Right hindlimb (tissue), 1 donor: ENCODE measurements at regions not wholly inside any gene's neighbourhood (a gene's known extent, or its start where the extent isn't known, plus 50 kb on each side); places are given as distances from the start of the nearest gene placed in this dataset.

Experiments
- DNase-seq: peaks from one replicate; pipeline ENCODE4 v3.0.0-alpha.2; 2018

DNA sequence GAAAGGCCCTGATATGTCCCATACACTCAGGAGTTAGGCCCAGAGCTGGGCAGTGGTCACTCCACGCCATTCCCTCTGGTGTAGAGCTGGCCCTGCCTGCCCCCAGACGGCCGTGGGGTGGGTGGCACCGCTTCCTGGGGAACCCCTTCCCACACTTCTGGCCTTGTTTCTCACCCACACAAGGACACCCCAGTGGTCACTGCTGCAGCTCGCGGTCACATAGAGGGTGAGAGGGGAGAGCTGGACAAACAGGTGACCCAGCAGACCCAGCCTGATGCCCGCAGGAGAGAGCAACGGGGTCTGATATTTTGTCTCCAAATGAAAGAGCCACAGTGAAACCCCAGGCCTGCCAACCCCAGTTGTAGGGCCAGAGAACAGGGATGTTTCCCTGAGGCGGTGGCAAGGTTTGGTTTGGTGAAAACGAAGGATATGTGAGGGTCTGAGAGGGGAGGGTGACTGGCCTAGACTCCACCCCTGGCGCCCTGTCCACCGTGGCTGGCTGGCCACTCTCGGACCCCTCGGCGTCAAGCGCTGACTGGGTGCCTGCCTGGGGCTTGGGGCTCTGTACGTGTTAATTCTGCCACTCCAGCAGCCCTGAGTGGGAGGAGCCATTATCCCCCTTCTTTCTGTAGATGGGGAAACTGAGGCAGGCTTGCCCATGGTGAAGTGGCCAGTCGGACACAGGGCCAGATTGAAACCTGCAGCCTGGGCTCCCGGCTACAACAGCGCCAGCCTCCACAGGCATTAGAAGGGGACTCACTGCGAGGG lies 71.0 kb upstream of the PPARA start:
- DNase-seq = peak; percentile 10

DNA sequence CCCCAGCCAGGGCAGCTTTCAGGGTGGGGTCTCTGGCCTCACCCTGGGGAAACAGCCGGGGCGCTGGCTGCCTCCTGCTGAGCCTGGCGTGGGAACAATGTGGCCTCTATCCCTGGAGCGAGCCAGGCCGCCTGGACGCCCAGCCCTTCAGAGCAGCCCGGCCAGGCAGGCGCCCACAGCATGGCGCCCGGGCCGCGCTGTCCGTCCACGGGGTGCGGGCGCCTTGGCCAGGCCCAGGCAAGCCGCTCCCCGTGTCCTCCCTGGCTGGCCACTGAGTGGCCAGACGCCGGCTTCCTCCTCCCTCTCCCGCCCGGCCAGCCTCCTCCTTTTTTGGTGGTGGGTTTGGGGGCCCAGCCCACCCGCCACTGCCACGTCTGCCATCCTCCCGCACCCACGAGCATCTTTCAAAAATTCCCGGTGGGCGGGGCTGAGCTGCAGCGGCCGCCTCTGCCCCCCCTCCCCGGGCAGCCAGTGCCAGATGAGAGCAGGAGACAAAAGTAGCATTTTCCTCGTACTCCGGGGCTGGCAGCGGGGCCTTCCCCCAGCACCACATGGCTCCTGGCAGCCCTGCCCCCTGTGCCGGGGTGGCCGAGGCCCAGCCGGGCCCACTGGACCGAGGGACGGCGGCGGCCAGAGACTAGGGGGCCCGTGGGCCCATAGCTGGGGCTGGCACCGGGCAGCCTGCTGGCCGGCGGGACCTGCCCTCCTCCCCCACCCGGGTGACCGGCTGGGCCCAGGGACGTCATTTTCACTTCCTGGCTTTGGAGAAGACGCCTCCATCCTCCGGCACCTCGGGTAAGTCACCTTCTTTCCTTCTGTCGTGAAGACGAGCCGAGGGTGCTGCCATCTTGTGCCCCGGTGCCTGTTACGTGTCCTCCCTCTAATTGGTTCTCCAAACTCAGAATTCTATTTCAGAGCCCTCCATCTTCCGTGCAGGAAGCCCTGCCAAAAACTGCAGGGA lies 70.2 kb upstream of the PPARA start:
- DNase-seq = peak; percentile 71

DNA sequence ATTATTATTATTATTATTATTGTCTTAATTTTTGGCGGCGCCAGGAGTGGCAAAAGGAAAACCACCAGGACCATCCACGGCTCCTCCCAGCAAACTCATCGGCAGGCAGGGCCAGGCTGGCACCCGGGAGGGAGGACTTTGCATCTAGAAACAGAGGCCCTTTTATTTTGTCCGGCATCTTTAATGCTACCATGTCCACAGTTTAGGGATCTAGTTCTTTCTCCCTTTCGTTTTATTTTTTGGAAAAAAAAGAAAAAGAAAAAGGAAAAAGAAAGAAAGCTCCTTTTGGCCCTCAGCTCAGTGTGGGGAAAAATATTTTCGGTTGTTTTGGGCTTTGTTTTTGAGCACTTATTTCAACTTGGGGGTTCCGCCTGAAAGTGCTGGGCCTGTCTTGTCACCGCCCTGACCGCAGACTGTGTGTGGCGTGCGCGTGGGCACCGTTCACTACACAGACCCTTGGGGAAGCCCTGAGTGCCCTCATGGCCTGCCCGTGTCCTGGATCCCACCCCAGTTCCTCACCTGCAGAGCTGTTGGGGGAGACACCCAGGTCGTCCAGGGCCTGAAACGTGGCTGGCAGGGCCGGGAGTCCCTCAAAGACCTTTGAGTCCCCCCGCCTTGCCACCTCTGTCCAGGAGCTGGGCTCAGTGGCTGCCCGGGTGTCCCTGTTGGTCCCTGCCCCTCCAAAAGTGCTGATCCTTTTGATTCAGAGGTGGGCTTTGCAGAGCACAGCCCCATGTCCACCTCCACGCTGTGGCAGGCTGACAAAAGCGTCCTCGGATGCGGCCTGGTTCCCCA lies 69.1 kb upstream of the PPARA start:
- peak; percentile 24 for DNase-seq

DNA sequence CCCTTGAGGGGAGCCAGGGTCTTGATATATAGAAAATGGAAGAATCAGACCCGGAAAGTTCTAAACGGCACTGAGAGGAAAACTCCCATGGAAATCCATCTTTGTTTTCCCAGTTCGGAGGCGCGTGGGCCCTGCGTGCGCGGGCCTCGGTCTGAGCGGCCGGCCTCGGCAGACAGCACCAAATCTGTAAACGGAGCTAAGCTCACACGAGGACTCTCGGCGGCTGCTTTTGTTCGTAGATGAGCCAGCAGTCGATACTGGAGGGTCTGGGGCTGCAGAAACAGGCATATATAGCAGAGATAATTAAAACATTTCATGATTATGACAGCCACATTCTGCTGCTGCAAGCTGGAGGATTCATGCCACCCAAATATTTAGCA lies 68.5 kb upstream of the PPARA start:
- DNase-seq = peak; percentile 15

DNA sequence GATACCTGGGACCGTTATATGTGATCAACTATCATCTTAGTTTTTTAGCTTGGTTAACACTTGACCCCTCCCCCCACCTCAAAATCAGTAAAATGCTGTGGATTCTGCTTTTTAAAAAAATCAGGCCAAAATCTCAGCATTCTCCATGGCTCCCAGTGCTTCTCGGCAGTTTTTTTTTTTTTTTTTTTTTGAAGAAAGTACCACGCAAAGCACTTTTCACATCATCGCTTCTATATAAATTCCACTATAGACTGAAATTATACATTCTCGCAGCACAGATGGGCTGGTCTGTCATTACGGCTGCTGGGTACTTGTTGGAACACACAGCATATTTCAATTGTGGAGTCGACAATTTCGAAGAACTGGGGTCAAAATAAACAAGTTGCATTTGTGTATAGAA lies 67.7 kb upstream of the PPARA start:
- peak; percentile 2 for DNase-seq

DNA sequence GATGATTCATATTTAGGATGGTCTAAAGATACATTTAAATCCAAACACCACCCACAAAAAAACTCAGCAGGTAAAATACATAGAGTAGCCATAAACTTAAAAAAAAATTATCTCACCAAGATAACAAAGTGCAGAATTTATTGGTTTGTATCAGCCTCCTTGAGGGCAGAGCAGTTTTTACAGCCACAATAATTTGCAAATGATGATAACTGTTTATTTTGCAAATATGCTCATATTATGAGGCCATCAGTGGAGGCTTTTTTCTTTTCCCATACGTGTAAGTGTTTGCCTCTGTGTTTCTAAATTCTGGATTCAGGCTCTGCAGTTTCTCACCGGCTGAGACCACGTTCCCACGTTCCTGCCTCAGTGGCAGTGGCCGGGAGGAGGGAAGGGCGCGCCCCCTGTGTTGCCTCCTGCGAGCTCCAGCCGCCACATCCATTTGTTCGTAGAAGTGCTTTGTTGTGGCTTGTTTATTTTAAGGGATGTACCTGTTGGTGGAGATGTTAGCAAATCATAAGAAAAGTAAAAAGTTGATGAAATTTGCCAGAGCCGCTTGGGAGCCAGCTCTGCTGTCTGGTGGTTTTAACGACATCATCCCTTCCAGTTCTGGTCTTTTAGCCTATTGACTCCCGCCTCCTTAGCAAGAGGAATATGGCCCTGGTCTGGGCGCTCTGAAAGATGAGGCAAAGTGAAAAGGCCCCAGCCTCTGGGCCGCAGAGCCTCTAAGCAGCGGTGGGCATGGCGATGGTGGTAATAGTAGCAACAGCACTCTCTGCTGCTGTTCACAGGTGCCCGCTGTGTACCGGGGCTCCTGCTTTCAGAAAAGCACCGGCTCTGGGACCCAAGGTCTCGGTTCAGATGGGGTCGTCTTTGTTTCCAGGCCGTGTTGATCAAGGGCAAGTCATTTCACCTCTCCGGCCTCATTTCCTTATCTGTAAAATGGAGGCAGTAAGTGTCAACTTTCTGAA lies 66.7 kb upstream of the PPARA start:
- DNase-seq = peak; percentile 12

DNA sequence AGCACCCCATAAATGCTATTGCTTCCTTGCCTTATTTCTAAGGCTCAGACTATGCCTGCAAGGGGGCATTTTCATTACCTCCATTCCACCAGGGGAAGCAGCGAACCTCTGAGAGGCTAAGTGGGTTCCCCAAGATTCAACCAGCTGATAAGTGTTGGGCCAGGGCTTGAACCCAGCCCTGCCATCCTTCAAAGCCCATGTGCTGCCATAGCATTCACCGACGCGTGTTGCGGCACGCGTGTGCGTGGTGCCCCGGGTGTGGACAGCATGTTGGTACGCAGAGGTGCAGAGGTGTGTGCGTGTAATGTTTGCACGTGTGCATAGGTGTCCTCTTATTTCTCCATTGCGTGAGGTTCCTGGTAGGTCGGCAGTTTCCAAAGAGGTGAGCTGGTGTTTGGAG lies 66.0 kb upstream of the PPARA start:
- no peak for DNase-seq

DNA sequence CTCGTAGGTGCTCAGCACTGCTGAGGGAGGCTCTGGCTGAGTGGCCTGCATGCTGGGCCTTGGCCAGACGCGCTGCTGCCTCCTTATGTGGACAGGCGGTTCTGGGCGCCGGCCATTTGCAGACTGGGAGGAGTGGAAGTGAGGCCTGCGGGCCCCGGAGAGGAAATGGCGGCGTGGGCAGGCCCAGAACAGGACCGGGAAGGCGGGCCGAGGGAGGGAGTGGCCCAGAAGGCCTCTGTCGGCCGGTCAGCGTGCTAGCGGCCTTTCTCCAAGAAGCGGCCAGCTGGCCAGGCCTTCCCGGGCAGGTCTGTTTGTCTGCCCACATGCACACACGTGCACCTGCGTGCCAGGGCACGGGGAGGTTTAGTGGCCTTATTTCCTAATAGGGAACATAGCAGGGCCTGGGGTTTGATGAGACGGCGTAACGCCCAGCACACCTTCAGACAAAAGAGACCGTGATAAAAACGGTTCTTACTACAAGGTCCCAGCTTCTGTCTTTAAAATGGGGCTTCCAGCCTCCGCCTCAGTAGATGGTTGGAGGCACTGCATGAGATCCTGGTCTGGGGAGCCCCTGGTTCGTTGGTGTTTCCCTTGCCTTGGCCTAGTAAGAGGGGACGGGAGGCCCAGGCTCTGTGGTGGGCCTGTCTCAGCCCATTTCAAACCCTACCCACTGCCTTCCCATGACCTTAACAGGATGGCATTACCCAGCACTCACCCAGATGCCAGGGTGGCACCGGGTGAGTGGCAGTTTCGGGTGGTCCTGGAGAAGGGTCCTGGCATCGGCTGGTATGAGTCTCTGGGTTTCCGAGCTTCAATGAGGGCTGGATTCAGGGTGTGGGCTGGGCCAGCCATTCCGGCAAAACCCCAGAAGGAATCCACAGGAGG lies 65.1 kb upstream of the PPARA start:
- peak; percentile 56 for DNase-seq

DNA sequence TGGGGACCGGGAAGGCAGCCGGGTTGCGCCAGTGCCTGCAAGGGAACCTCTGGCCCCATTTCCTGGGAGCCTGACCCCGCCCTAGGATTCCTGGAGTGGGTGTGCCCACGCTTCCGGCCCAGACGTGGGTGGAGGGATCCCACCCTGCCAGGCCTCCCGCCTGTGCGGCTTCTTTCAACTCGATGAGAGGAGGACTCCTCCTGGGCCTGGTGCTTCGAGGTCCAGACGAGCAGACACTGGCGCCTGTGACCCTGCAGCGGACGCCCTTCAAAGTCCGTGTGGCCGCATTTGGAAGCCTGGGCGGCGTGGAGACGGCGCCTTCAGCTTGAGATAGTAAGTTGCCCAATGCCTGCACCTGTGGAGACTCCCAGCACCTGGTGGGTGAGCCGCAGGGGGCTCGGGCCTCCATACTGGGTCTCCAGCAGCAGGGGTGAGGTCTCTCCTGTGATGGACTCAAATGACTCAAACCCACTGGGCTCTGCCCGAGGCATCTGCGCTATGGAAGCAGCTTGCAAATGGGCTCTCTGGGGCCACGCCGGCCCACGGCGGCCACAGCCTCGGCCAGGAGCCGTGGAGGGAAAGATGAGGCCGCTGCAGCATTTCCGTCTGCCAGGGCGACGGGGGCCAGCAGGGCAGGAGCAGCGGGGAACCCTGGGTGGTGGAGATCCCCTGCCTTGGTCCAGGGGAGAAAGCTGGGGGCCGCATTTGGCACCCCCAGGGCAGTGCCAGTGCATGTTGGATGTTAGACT lies 64.3 kb upstream of the PPARA start:
- DNase-seq = peak; percentile 54

DNA sequence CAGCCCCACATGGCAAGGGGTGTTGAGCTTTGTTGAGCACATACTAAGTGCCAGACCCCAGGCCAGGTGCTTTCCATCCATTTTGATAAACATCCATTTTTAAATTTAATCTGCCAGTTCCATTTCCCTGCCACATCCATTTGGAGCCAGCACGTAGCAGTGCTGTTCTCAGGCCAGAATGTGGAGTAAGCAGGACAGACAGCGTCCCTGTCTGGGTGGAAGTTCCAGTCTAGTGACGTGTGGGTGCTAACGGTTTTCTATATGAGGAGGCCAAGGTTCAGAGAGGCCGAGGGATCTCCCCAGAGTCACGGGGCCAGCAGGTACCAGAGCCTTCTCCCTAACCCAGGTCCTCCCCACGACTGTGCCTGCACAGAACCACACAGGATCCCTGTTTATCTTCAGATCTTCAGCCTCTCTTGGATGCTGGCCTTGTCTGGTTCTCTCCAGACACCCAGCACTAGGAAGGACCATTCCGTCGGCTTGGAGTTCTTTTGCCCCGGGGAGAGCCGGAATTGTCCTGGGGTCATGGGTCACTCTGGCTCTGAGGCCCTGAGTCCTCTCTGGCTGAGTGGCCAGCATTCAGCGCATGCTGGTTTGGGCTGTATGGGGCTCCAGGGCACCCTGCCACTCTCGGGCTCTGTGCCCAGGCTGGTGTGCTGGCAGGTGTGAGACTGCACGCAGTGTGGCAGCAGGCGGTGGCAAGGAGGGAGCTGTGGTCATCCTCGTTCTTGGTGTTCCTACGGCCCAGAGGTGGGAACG lies 63.6 kb upstream of the PPARA start:
- DNase-seq = peak; percentile 32

DNA sequence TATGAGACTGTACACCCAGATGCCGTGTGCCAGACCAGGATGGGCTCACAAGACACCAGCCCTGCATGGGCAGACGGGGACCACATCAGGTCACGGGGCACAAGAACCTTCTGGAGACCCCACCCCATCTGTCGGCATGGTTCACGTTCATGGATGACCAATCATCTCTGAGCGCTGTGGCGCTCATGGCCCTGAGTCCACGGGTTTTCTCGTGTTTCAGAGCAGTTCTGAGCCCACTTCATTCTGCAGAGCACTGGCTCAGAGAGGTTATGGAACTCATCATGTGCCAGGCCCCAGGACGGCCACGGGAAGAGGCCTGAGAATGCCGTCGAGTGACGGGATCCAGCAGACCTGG lies 63.0 kb upstream of the PPARA start:
- no peak for DNase-seq

DNA sequence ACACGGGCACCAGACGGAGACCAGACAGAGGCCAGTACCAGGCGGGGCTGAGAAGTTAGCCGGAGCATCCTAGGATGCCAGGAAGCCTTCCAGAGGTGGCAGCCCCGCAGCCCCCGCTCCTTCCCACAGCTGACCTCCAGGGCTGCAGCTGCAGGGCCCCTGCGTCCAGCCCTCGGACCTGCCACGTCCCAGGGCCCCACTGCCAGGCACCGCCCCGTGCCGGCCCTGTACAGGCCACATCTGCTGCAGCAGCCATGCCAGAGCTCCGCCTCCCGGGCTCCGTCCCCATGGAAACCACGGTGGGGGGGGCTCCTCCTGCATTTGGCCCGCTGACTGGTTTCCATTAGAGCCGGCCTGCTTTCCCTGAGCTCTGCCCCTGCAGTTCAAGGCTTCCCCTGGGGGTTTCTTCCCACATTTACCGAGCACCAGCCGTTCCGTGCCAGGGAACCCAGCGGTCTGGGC lies 62.5 kb upstream of the PPARA start:
- DNase-seq = peak; percentile 97

DNA sequence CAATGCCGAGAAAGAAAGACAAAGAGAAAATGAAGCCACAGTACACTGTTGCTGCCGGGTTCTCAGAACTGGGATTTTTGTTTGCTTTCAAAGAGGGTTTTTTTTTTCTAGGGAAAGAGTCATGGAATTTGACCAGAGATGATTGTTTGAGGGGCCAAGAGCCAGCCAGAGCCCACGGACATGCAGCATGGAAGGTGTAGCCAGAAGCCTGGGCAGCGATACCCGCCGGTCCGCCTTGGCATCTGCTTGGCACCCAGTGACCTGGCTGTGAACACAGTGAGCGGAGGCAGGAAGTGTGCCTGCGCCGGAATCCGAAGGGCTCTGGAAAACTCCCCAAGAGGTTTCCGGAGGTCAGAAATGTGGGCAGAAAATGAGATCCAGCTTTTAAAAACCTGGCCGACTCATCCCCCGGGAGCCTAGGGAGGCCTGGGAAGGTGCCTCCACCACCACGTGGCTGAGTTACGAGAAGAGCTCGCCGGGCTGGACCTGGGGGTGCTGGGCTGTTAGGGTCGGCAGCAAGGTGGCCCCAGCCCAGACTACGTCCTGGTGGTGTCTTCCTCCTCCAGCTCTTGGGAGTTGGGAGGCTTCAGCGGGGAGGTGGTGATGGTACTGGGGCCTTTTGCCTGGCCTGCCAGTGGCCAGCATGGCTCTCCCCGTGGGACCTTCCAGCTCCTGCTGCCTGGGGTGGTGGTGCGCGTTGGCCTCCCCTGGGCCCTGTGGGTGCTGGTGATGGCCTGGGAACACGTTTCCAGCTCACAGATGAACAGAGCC lies 61.6 kb upstream of the PPARA start:
- peak; percentile 40 for DNase-seq

DNA sequence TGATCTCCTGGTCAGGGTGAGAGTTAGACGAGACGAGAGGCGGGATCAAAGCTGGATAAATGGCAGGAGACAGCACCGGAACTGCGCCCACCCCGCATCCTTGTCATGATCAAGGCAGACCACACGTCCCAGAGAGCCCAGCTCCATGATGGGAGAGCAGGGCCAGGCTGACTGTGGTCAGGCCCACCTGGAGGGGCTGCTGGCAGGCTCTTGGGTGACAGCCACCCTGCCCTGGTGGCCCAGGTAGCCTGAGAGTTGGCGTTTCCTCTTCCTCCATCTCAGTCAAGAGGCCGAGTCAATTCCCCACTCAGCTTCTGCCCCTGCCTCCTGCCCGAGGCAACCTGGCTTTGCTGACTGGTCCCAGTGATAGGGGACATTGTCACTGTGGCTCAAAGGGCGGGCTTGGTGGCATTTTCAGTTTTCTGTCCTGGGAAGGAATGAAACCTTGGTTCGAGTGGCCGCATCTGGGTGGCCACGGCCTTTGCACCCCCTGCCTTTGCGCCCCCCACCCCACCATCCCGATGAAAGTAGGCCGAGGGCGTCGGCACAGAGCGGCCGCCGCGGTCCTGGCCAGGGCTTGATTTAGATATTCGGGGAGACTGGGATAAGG lies 60.8 kb upstream of the PPARA start:
- DNase-seq = peak; percentile 30

DNA sequence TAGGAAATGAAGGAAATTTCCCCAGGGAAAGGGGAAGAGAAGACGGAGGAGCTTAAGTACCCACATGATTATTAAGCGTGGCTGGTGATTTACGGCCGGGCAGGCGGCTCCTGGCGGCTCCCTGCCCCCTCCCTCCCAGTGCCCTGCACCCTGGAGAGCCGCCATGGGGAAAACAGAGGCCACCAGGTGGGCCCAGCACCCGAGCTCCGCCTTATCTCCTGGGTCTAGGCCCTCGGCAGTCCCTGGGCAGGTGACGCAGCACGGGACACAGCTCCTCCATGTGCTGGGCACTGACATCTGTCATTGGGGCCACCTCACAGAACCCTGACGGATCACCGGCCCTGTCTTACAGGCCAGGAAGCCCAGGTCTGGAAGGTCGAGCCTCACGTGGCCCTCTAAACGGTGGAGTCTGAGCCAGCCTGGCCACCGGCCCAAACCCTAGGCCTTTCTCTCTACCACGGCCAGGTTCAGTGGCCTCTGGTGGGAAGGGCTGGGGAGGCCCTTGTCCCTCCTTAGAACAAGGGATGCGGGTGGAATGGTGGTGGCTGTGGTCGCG lies 60.2 kb upstream of the PPARA start:
- peak; percentile 21 for DNase-seq

DNA sequence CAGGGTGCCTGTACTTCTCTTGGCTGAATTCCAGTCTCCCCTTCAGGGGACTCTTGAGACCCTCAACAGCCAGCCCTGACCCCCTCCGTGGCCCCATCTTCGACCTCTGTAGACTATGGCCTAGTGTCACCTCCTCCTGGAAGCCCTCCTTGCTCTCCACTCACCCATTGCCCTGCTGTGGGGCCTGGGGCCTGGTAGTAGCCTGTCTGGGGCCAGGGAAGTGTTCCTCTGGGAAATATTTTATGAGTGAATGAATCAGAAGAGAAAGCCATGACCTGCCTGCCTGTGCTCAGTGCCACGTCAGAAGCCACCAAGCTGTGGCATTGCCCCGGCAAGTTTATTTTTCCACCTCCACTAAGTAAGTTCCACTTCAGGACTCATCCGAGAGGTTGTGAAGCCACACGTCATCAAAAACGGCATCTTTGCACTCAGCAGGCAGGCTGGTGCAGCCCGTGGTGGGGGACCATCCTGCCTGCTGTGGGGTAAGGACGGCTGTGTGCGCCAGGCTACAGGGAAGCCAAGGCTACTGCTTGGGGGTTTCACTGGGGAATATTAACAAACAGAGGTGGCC lies 59.6 kb upstream of the PPARA start:
- no peak for DNase-seq

DNA sequence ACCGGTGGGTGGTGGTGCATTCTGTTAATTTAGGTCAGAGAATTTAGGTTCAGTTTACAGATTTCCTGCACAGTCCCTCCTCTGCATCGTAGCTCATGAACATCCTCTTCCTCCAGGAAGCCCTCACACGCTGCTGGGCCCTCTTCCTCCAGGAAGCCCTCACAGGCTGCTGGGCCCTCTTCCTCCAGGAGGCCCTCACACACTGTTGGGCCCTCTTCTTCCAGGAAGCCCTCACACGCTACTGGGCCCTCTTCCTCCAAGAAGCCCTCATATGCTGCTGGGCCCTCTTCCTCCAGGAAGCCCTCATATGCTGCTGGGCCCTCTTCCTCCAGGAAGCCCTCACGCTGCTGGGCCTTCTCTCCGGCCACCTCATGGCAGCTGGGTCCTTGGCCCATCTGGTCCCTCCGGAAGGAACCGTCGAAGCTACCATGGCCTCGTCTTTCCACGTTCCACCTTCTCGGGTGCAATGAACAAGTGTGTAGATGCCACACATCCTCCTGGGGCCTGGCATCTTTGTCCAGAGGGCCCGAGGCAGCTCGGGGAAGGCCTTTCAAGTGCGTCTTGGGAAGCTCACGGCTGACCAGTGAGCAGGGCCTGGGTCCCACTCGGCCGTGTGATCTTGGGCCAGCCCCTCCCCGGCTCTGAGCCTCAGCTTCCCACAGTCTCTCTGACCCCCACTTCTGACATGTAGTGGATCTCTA lies 58.9 kb upstream of the PPARA start:
- no peak for DNase-seq
